NCI-H524 (cell line): ENCODE measurements at regions not wholly inside any gene's neighbourhood (a gene's known extent, or its start where the extent isn't known, plus 50 kb on each side); places are given as distances from the start of the nearest gene placed in this dataset.
"Not testable (repeated sequence)": the region's sequence is repeated elsewhere in the genome, so short reads cannot be mapped to it uniquely, and the experiment has no call there.

Source experiments
- DNase-seq, 2 experiments: peaks; one replicate each; lab custom pipeline; 2025; lab: John Stamatoyannopoulos, UW

GRCh38 chr1:222950892-222951291 is 136.1 kb downstream of the DISP1 start:
- peak in 1 of 2 experiments; percentile 20 for DNase-seq

GRCh38 chr1:222953585-222953984 is 138.7 kb downstream of the DISP1 start:
- DNase-seq = no peak

GRCh38 chr1:222955964-222956363 is 141.1 kb downstream of the DISP1 start:
- no peak for DNase-seq

GRCh38 chr1:222956601-222957000 is 141.8 kb downstream of the DISP1 start:
- no peak for DNase-seq

- DNase-seq = no peak
Observed at GRCh38 chr1:222967466-222968240, 152.8 kb downstream of the DISP1 start.

GRCh38 chr1:222970040-222970439 is 155.2 kb downstream of the DISP1 start:
- peak in 1 of 2 experiments; percentile 12 for DNase-seq

GRCh38 chr1:222970711-222971110 is 155.9 kb downstream of the DISP1 start:
- no peak for DNase-seq

GRCh38 chr1:222971146-222971545 is 156.3 kb downstream of the DISP1 start:
- DNase-seq = no peak

- DNase-seq = no peak
Observed at GRCh38 chr1:222973561-222973960, 158.7 kb downstream of the DISP1 start.

- DNase-seq = no peak
Observed at GRCh38 chr1:222974496-222974895, 159.7 kb downstream of the DISP1 start.

GRCh38 chr1:222975472-222976122 is 160.8 kb downstream of the DISP1 start:
- no peak for DNase-seq

GRCh38 chr1:222976453-222976852 is 161.6 kb downstream of the DISP1 start:
- no peak for DNase-seq

GRCh38 chr1:222977294-222977693 is 162.5 kb downstream of the DISP1 start:
- DNase-seq = not testable (repeated sequence)

GRCh38 chr1:222979561-222979960 is 163.5 kb downstream of the TLR5 start:
- no peak for DNase-seq

GRCh38 chr1:222987674-222988076 is 155.4 kb downstream of the TLR5 start:
- DNase-seq = no peak

GRCh38 chr1:222989443-222989842 is 153.6 kb downstream of the TLR5 start:
- DNase-seq = no peak

- DNase-seq = no peak
Observed at GRCh38 chr1:222991177-222991576, 151.9 kb downstream of the TLR5 start.

- no peak for DNase-seq
Observed at GRCh38 chr1:222991908-222992307, 151.1 kb downstream of the TLR5 start.

GRCh38 chr1:222994511-222995235 is 148.4 kb downstream of the TLR5 start:
- DNase-seq = no peak

GRCh38 chr1:222995236-222995580 is 147.8 kb downstream of the TLR5 start:
- no peak for DNase-seq

GRCh38 chr1:222995620-222996309 is 147.3 kb downstream of the TLR5 start:
- DNase-seq = no peak

GRCh38 chr1:222996310-222996975 is 146.6 kb downstream of the TLR5 start:
- DNase-seq = no peak
